Esophagus muscularis mucosa (tissue), 4 donors: ENCODE measurements at regions not wholly inside any gene's neighbourhood (a gene's known extent, or its start where the extent isn't known, plus 50 kb on each side); places are given as distances from the start of the nearest gene placed in this dataset.
"Not testable (repeated sequence)": the region's sequence is repeated elsewhere in the genome, so short reads cannot be mapped to it uniquely, and the experiment has no call there.

ENCODE experiments used
- DNase-seq: peaks from one replicate; pipeline ENCODE4 v3.0.0-alpha.2; 2017; ENCODE audit errors: extremely low spot score
- H3K27ac ChIP-seq, 4 donors: fragments of 200-600 bp; sonication (generic); replicated peaks in 1 of 4; 1 replicate in 3 of 4; 2 replicates in 1 of 4; pipeline ENCODE4 v1.5.1; 2016 to 2019; ENCODE audit warnings: mild to moderate bottlenecking in 1 of 4
- H3K27me3 ChIP-seq, 4 donors: fragments of 200-600 bp; sonication (generic); one replicate each; pipeline versions ENCODE4 v1.5.1 to v1.6.0; 2016 to 2019
- H3K36me3 ChIP-seq, 4 donors: fragments of 200-600 bp; sonication (generic); one replicate each; pipeline ENCODE4 v1.5.1; 2016 to 2019
- H3K4me1 ChIP-seq, 4 donors: fragments of 200-600 bp; sonication (generic); one replicate each; pipeline ENCODE4 v1.5.1; 2016 to 2019
- H3K4me3 ChIP-seq, 4 donors: fragments of 200-600 bp; sonication (generic); 1 replicate in 2 of 4; 2 replicates in 2 of 4; pipeline ENCODE4 v1.5.1; 2016 to 2019; ENCODE audit warnings: mild to moderate bottlenecking in 4 of 4, moderate library complexity in 1 of 4
- H3K9me3 ChIP-seq, 4 donors: fragments of 200-600 bp; sonication (generic); 1 replicate in 3 of 4; 2 replicates in 1 of 4; pipeline ENCODE4 v1.5.1; 2016 to 2019
- EP300 ChIP-seq: sonication (generic); formaldehyde crosslinking; IDR thresholded peaks from one replicate; pipeline ENCODE4 v1.6.1; 2017; ENCODE audit warnings: antibody characterized with exemption
- POLR2A ChIP-seq: fragments of 450-650 bp; IDR thresholded peaks from one replicate; pipeline ENCODE4 v1.6.1; 2017; ENCODE audit warnings: antibody characterized with exemption, moderate library complexity, mild to moderate bottlenecking, low read depth
- POLR2AphosphoS5 ChIP-seq, 2 donors: sonication (generic); formaldehyde crosslinking; IDR thresholded peaks; one replicate each; pipeline ENCODE4 v1.6.1; 2017; ENCODE audit warnings: antibody characterized with exemption in 2 of 2
- WGBS: methylation state at CpG from one replicate; pipeline ENCODE4 v1.1.5; 2018; 5-methylcytosine and 5-hydroxymethylcytosine counted together
- intact Hi-C: fragments of 100-400 bp; cut with DNase I; formaldehyde crosslinking; loops from one replicate; pipeline ENCODE4 v1.15.1; 2023
- TF ChIP-seq, protein P1 (sequence below), 3 experiments: fragments of 200-600 bp in 2 of 3; fragments of 450-650 bp in 1 of 3; sonication (generic) in 2 of 3; IDR thresholded peaks; one replicate each; pipeline ENCODE4 v1.5.1; 2017 to 2019; ENCODE audit warnings: antibody characterized with exemption in 3 of 3, mild to moderate bottlenecking in 2 of 3, moderate library complexity in 1 of 3

- Histone ChIP-seq H3K4me1 (no peaks in the 10 kb centered on the region), H3K27me3 (no peaks in the 10 kb centered on the region), H3K27ac (no peak overlapping the region), H3K4me3 (no peak overlapping the region), H3K36me3 (no peaks in the 10 kb centered on the region), H3K9me3 (no peaks in the 10 kb centered on the region)
- intact Hi-C loops = no loop called here
- DNase-seq = peak; percentile 12
- WGBS = 62% methylated on average over 5 of the region's 5 CpGs
- TF ChIP-seq POLR2A (no peak), EP300 (no peak), POLR2AphosphoS5 (IDR thresholded peaks at IDR 0.05) (no peak)
- TF ChIP-seq, protein P1, sequence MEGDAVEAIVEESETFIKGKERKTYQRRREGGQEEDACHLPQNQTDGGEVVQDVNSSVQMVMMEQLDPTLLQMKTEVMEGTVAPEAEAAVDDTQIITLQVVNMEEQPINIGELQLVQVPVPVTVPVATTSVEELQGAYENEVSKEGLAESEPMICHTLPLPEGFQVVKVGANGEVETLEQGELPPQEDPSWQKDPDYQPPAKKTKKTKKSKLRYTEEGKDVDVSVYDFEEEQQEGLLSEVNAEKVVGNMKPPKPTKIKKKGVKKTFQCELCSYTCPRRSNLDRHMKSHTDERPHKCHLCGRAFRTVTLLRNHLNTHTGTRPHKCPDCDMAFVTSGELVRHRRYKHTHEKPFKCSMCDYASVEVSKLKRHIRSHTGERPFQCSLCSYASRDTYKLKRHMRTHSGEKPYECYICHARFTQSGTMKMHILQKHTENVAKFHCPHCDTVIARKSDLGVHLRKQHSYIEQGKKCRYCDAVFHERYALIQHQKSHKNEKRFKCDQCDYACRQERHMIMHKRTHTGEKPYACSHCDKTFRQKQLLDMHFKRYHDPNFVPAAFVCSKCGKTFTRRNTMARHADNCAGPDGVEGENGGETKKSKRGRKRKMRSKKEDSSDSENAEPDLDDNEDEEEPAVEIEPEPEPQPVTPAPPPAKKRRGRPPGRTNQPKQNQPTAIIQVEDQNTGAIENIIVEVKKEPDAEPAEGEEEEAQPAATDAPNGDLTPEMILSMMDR (IDR thresholded peaks at IDR 0.05) = no peak
Measured at GRCh38 chr6:159555082-159555875, 137.8 kb downstream of the SOD2 start.

DNA sequence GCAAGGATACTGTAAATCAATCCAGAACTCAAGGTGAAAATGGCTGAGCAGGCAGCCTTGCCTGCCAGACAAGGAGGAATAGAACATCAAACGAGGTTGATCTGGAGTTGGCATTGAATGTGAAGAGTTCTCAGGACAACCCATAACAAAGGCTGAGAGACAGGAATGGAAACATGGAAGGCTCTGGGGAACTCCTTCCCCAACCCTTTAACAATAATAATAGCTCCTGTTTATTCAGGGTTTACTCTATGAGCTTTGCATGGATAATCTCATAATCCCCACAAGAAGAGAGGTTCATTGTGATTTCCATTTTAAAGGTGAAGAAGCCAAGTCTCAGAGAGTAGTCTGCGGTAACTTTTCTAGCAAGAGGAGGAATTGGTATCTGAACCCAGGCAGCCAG, 151.7 kb downstream of the SOD2 start:
- no peaks in the 10 kb centered on the region for H3K9me3 ChIP-seq
- no peaks in the 10 kb centered on the region for H3K4me1 ChIP-seq
- intact Hi-C loops = no loop called here
- TF ChIP-seq, protein P1 (IDR thresholded peaks at IDR 0.05) = no peak
- no peak for TF ChIP-seq POLR2AphosphoS5 (IDR thresholded peaks at IDR 0.05)
- TF ChIP-seq POLR2A = no peak
- TF ChIP-seq EP300 = no peak
- 60% methylated on average over 2 of the region's 2 CpGs for WGBS
- no peak overlapping the region for H3K27ac ChIP-seq
- H3K36me3 ChIP-seq = no peaks in the 10 kb centered on the region
- H3K4me3 ChIP-seq = no peak overlapping the region
- no peaks in the 10 kb centered on the region for H3K27me3 ChIP-seq
- no peak for DNase-seq

DNA sequence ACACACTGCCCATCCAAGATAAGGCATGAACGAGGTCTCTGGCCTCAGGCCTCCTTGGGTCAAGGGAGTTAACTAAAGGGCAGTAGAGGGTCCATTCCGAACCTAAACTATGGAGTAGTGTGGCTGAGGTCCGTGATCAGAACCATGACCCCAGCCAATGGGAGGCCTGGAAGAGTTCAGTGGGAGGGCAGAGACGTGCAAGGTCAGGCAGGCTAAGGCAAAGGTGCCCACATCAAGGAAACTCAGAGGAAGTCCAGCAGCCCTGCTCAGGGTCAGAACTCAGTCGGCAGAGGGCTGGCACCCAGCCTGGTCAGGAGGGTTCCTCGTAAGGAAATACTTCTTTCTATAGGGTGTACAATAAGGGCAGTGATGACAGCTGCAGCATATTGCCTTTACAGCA, 152.2 kb downstream of the SOD2 start:
- Histone ChIP-seq H3K27me3 (no peaks in the 10 kb centered on the region), H3K4me1 (no peaks in the 10 kb centered on the region), H3K27ac (no peak overlapping the region), H3K9me3 (no peaks in the 10 kb centered on the region), H3K4me3 (no peak overlapping the region), H3K36me3 (no peaks in the 10 kb centered on the region)
- TF ChIP-seq, protein P1 (IDR thresholded peaks at IDR 0.05) = no peak
- TF ChIP-seq POLR2A (no peak), POLR2AphosphoS5 (IDR thresholded peaks at IDR 0.05) (no peak), EP300 (no peak)
- intact Hi-C loops = no loop called here
- WGBS = 69% methylated on average over 4 of the region's 6 CpGs
- DNase-seq = peak; percentile 83

- Histone ChIP-seq H3K36me3 (no peaks in the 10 kb centered on the region), H3K9me3 (no peaks in the 10 kb centered on the region)
- 71% methylated on average over 12 of the region's 12 CpGs for WGBS
Measured at GRCh38 chr6:159540152-159540551, 152.9 kb downstream of the SOD2 start.

DNA sequence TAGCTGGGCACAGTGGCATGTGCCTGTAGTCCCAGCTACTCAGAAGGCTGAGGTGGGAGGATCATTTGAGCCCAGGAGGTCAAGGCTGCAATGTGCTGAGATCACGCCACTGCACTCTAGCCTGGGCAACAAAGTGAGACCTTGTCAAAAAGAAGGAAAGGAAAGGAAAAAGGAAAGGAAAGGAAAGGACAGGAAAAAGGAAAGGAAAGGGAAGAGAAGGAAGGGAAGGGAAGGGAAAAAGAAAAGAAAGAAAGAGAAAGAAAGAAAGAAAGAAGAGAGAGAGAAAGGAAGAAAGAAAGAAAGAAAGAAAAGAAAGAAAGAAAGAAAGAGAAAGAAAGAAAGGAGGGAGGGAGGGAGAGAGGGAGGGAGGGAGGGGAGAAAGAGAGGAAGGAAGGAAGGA, 155.0 kb downstream of the SOD2 start:
- WGBS = 93% methylated on average over 1 of the region's 1 CpG
- DNase-seq = not testable (repeated sequence)

More at GRCh38 chr6:159540152-159540551, 152.9 kb downstream of the SOD2 start:
- Histone ChIP-seq H3K4me1 (no peaks in the 10 kb centered on the region), H3K4me3 (no peak overlapping the region), H3K27ac (no peak overlapping the region), H3K27me3 (no peaks in the 10 kb centered on the region)
- intact Hi-C loops = no loop called here
- no peak for TF ChIP-seq POLR2AphosphoS5 (IDR thresholded peaks at IDR 0.05)
- TF ChIP-seq, protein P1 (IDR thresholded peaks at IDR 0.05) = no peak
- no peak for DNase-seq

More for the DNA sequence above, 155.0 kb downstream of the SOD2 start:
- H3K27ac ChIP-seq, H3K27me3 ChIP-seq, H3K4me1 ChIP-seq, H3K9me3 ChIP-seq, H3K4me3 ChIP-seq, intact Hi-C loops, H3K36me3 ChIP-seq: not testable (repeated sequence)
